Neural progenitor cell (in vitro differentiated cells): ENCODE measurements at regions not wholly inside any gene's neighbourhood (a gene's known extent, or its start where the extent isn't known, plus 50 kb on each side); places are given as distances from the start of the nearest gene placed in this dataset.
"Not testable (repeated sequence)": the region's sequence is repeated elsewhere in the genome, so short reads cannot be mapped to it uniquely, and the experiment has no call there.

Experiments
- DNase-seq: peaks from one replicate; pipeline ENCODE4 v3.0.0-alpha.2; 2016; ENCODE audit warnings: low spot score
- H2AFZ ChIP-seq: fragments of 200-600 bp; sonication (generic); replicated peaks from 2 replicates; pipeline ENCODE4 v1.6.1; 2016; ENCODE audit warnings: antibody characterized with exemption
- H3F3A ChIP-seq: fragments of 200-600 bp; sonication (generic); 2 replicates; pipeline ENCODE4 v1.6.1; 2016; ENCODE audit warnings: antibody characterized with exemption, low read depth
- H3K27ac ChIP-seq: fragments of 200-600 bp; sonication (generic); 2 replicates; pipeline ENCODE4 v1.5.1; 2016; ENCODE audit warnings: mild to moderate bottlenecking
- H3K27me3 ChIP-seq: fragments of 200-600 bp; sonication (generic); 2 replicates; pipeline ENCODE4 v1.6.1; 2016; ENCODE audit warnings: mild to moderate bottlenecking, moderate library complexity
- H3K36me3 ChIP-seq: fragments of 200-600 bp; sonication (generic); 2 replicates; pipeline ENCODE4 v1.5.1; 2016
- H3K4me1 ChIP-seq: fragments of 200-600 bp; sonication (generic); 2 replicates; pipeline ENCODE4 v1.6.1; 2016; ENCODE audit warnings: mixed run types
- H3K4me2 ChIP-seq: fragments of 200-600 bp; sonication (generic); 2 replicates; pipeline ENCODE4 v1.6.1; 2016
- H3K4me3 ChIP-seq: fragments of 200-600 bp; sonication (generic); 2 replicates; pipeline ENCODE4 v1.5.1; 2016
- H3K79me2 ChIP-seq: fragments of 200-600 bp; sonication (generic); 2 replicates; pipeline ENCODE4 v1.6.1; 2016; ENCODE audit warnings: low read depth
- H3K9ac ChIP-seq: fragments of 200-600 bp; sonication (generic); 2 replicates; pipeline ENCODE4 v1.6.1; 2016
- H3K9me3 ChIP-seq: fragments of 200-600 bp; sonication (generic); 2 replicates; pipeline ENCODE4 v1.5.1; 2016; ENCODE audit warnings: low read depth
- H4K20me1 ChIP-seq: fragments of 200-600 bp; sonication (generic); 2 replicates; pipeline ENCODE4 v1.6.1; 2016; ENCODE audit warnings: low read depth
- H3K27ac Mint-ChIP-seq: 3 replicates; pipeline ENCODE4 v1.8.0; 2021; ENCODE audit warnings: mixed read lengths
- H3K27me3 Mint-ChIP-seq: 2 replicates; pipeline ENCODE4 v1.8.0; 2022; ENCODE audit warnings: low read depth, mild to moderate bottlenecking, inconsistent platforms, moderate library complexity, mixed read lengths; ENCODE audit not compliant: insufficient read depth
- H3K36me3 Mint-ChIP-seq: 3 replicates; pipeline ENCODE4 v1.8.0; 2021; ENCODE audit warnings: mixed read lengths
- H3K4me1 Mint-ChIP-seq: 3 replicates; pipeline ENCODE4 v1.8.0; 2021; ENCODE audit warnings: mixed read lengths
- H3K4me3 Mint-ChIP-seq: 3 replicates; pipeline ENCODE4 v1.8.0; 2021; ENCODE audit warnings: mild to moderate bottlenecking, moderate library complexity, mixed read lengths
- H3K9me3 Mint-ChIP-seq: 3 replicates; pipeline ENCODE4 v1.8.0; 2020; ENCODE audit warnings: mixed read lengths
- EZH2 ChIP-seq: fragments of 200-600 bp; sonication (generic); IDR thresholded peaks from 2 replicates; pipeline ENCODE4 v1.6.1; 2017; ENCODE audit warnings: antibody characterized with exemption, mild to moderate bottlenecking, moderate library complexity
- EZH2phosphoT487 ChIP-seq: fragments of 200-600 bp; sonication (generic); IDR thresholded peaks from 2 replicates; pipeline ENCODE4 v1.6.1; 2017; ENCODE audit warnings: antibody characterized with exemption
- TF ChIP-seq, protein P1 (sequence below): fragments of 200-600 bp; sonication (generic); IDR thresholded peaks from 2 replicates; pipeline ENCODE4 v1.5.1; 2017; ENCODE audit warnings: antibody characterized with exemption, mild to moderate bottlenecking

GRCh38 chrX:112235547-112235946 lies 153.0 kb upstream of the TRPC5 start:
- no peaks in the 10 kb centered on the region for H3K27me3 ChIP-seq
- Mint-ChIP-seq H3K9me3 (no peaks in the 10 kb centered on the region), H3K27me3 (peaks cover 2% of the 10 kb centered on the region), H3K4me3 (no peak overlapping the region), H3K36me3 (no peaks in the 10 kb centered on the region), H3K4me1 (no peaks in the 10 kb centered on the region), H3K27ac (no peak overlapping the region)
- H3K4me1 ChIP-seq = no peaks in the 10 kb centered on the region
- H2AFZ ChIP-seq = no peak overlapping the region
- no peaks in the 10 kb centered on the region for H3K79me2 ChIP-seq
- no peaks in the 10 kb centered on the region for H3K9me3 ChIP-seq
- no peaks in the 10 kb centered on the region for H3F3A ChIP-seq
- no peak for DNase-seq
- H4K20me1 ChIP-seq = no peaks in the 10 kb centered on the region
- TF ChIP-seq EZH2 (no peak), EZH2phosphoT487 (no peak)
- TF ChIP-seq, protein P1, sequence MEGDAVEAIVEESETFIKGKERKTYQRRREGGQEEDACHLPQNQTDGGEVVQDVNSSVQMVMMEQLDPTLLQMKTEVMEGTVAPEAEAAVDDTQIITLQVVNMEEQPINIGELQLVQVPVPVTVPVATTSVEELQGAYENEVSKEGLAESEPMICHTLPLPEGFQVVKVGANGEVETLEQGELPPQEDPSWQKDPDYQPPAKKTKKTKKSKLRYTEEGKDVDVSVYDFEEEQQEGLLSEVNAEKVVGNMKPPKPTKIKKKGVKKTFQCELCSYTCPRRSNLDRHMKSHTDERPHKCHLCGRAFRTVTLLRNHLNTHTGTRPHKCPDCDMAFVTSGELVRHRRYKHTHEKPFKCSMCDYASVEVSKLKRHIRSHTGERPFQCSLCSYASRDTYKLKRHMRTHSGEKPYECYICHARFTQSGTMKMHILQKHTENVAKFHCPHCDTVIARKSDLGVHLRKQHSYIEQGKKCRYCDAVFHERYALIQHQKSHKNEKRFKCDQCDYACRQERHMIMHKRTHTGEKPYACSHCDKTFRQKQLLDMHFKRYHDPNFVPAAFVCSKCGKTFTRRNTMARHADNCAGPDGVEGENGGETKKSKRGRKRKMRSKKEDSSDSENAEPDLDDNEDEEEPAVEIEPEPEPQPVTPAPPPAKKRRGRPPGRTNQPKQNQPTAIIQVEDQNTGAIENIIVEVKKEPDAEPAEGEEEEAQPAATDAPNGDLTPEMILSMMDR = no peak
- H3K9ac ChIP-seq = no peak overlapping the region
- no peak overlapping the region for H3K4me3 ChIP-seq
- no peaks in the 10 kb centered on the region for H3K36me3 ChIP-seq
- H3K27ac ChIP-seq = no peak overlapping the region
- no peak overlapping the region for H3K4me2 ChIP-seq

- H4K20me1 ChIP-seq = no peaks in the 10 kb centered on the region
- H3K36me3 ChIP-seq = no peaks in the 10 kb centered on the region
- H3K9me3 ChIP-seq = no peaks in the 10 kb centered on the region
- no peak overlapping the region for H3K9ac ChIP-seq
- no peak for DNase-seq
- H3K4me2 ChIP-seq = no peak overlapping the region
- H3K4me1 Mint-ChIP-seq = no peaks in the 10 kb centered on the region
- H3K79me2 ChIP-seq = no peaks in the 10 kb centered on the region
- peaks cover 2% of the 10 kb centered on the region for H3K27me3 Mint-ChIP-seq
- H3K4me3 Mint-ChIP-seq = no peak overlapping the region
- no peak overlapping the region for H3K27ac ChIP-seq
- no peaks in the 10 kb centered on the region for H3K4me1 ChIP-seq
- TF ChIP-seq EZH2phosphoT487 = no peak
- no peak for TF ChIP-seq EZH2
- TF ChIP-seq, protein P1 = no peak
- H3K9me3 Mint-ChIP-seq = no peaks in the 10 kb centered on the region
- H3F3A ChIP-seq = no peaks in the 10 kb centered on the region
- H3K4me3 ChIP-seq = no peak overlapping the region
- no peak overlapping the region for H2AFZ ChIP-seq
- H3K27ac Mint-ChIP-seq = no peak overlapping the region
- no peaks in the 10 kb centered on the region for H3K36me3 Mint-ChIP-seq
- H3K27me3 ChIP-seq = no peaks in the 10 kb centered on the region
These were observed 150.6 kb upstream of the TRPC5 start for GRCh38 chrX:112233164-112233563.

DNA sequence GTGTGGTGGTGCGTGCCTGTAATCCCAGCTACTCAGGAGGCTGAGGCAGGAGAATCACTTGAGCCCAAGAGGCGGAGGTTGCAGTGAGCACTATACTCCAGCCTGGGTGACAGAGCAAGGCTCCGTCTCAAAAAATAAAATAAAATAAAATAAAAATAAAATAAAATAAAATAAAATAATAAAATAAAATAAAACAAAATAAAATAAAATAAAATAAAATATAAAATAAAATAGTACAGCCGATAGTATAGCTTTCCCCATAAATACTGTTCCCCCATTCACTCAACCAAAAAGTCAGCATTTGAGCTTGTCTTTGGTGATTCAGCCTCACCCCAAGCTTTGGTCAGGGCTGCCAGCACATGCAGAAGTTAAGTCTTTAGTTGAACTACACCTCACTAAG lies 144.2 kb upstream of the TRPC5 start:
- H3K27ac Mint-ChIP-seq, H3K27me3 Mint-ChIP-seq, H3K79me2 ChIP-seq, H3K9ac ChIP-seq, H3K4me2 ChIP-seq, H3K36me3 Mint-ChIP-seq, H3K9me3 Mint-ChIP-seq, H3K4me3 ChIP-seq, H3K4me3 Mint-ChIP-seq, DNase-seq, H3K27ac ChIP-seq, H3K4me1 Mint-ChIP-seq, H3K4me1 ChIP-seq, H3F3A ChIP-seq, H4K20me1 ChIP-seq, H3K9me3 ChIP-seq, H3K27me3 ChIP-seq, H3K36me3 ChIP-seq, H2AFZ ChIP-seq: not testable (repeated sequence)

- Histone ChIP-seq H3K4me1 (no peaks in the 10 kb centered on the region), H3F3A (no peaks in the 10 kb centered on the region), H3K27me3 (no peaks in the 10 kb centered on the region), H4K20me1 (no peaks in the 10 kb centered on the region), H3K4me3 (no peak overlapping the region), H3K36me3 (no peaks in the 10 kb centered on the region), H3K9ac (no peak overlapping the region), H2AFZ (no peak overlapping the region), H3K27ac (no peak overlapping the region), H3K9me3 (no peaks in the 10 kb centered on the region), H3K4me2 (no peak overlapping the region), H3K79me2 (no peaks in the 10 kb centered on the region)
- TF ChIP-seq EZH2 = no peak
- TF ChIP-seq, protein P1 = no peak
- no peak for TF ChIP-seq EZH2phosphoT487
- DNase-seq = no peak
- H3K4me1 Mint-ChIP-seq = no peaks in the 10 kb centered on the region
- no peaks in the 10 kb centered on the region for H3K9me3 Mint-ChIP-seq
- no peaks in the 10 kb centered on the region for H3K36me3 Mint-ChIP-seq
- H3K4me3 Mint-ChIP-seq = no peak overlapping the region
- no peak overlapping the region for H3K27ac Mint-ChIP-seq
- H3K27me3 Mint-ChIP-seq = peaks cover 2% of the 10 kb centered on the region
These were observed 140.8 kb upstream of the TRPC5 start for GRCh38 chrX:112223391-112223790.
